HepG2 (cell line): ENCODE measurements at regions not wholly inside any gene's neighbourhood (a gene's known extent, or its start where the extent isn't known, plus 50 kb on each side); places are given as distances from the start of the nearest gene placed in this dataset.

Experiments
- ATAC-seq: fragments of 200-7000 bp; cut with Tn5 transposase; 3 replicates; pipeline ENCODE4 v1.9.1; 2020; ENCODE audit warnings: mild to moderate bottlenecking, moderate library complexity
- BruUV-seq: library from RNA; stranded (reverse); fragments of 400-500 nt; replicated peaks from 2 replicates; lab custom pipeline; 2021; lab: Mats Ljungman, UMichigan
- CTCF ChIA-PET: fragments of 300-600 bp; formaldehyde crosslinking; extraction: SDS; loops from one replicate; lab custom pipeline; 2021; ENCODE audit warnings: low total read pairs, inconsistent platforms, low intra/inter-chr PET ratio; lab: Yijun Ruan, JAX
- POLR2A ChIA-PET: fragments of 350-600 bp; sonication (Branson Sonifier 250); formaldehyde crosslinking; loops from one replicate; lab custom pipeline; 2020; ENCODE audit warnings: antibody characterized with exemption, inconsistent platforms; lab: Yijun Ruan, JAX
- DNase-seq: peaks from one replicate; pipeline ENCODE4 v3.0.0-alpha.2; 2015; ENCODE audit warnings: low spot score
- FAIRE-seq: peaks from 3 replicates; lab custom pipeline; 2011; peaks lifted over from hg19 to GRCh38; lab: Jason Lieb, UNC
- H2AFZ ChIP-seq: one replicate; pipeline ENCODE4 v1.6.1; 2011; ENCODE audit warnings: low read length, inconsistent platforms
- H3K27ac ChIP-seq: fragments of 300-600 bp; 3 replicates; pipeline ENCODE4 v1.8.0; 2011; ENCODE audit warnings: mixed run types, mild to moderate bottlenecking, mixed read lengths, low read length, inconsistent platforms; ENCODE audit not compliant: insufficient read depth; ENCODE audit errors: extremely low read length
- H3K27me3 ChIP-seq, 2 experiments: fragments of 200-600 bp in 1 of 2; 2 replicates in 1 of 2; 3 replicates in 1 of 2; pipeline versions ENCODE4 v1.6.0 to v1.8.0; 2011; ENCODE audit warnings: low read length in 2 of 2, mild to moderate bottlenecking in 2 of 2, moderate library complexity in 2 of 2, inconsistent platforms in 1 of 2; ENCODE audit not compliant: insufficient read depth in 2 of 2, control insufficient read depth in 1 of 2
- H3K36me3 ChIP-seq, 2 experiments: fragments of 200-600 bp in 1 of 2; replicated peaks in 1 of 2; 2 replicates in 1 of 2; 3 replicates in 1 of 2; pipeline versions ENCODE4 v1.5.1 to v1.8.0; 2011; ENCODE audit warnings: low read length in 2 of 2, inconsistent platforms in 1 of 2; ENCODE audit not compliant: insufficient read depth in 2 of 2, control insufficient read depth in 1 of 2
- H3K4me1 ChIP-seq: 2 replicates; pipeline ENCODE4 v1.5.1; 2012; ENCODE audit warnings: low read length, inconsistent platforms; ENCODE audit not compliant: insufficient read depth
- H3K4me2 ChIP-seq: 2 replicates; pipeline ENCODE4 v1.6.0; 2011; ENCODE audit warnings: low read depth, low read length, inconsistent platforms
- H3K4me3 ChIP-seq, 3 experiments: fragments of 200-600 bp in 1 of 3; sonication (generic), shearing (Covaris generic) in 1 of 3; replicated peaks in 1 of 3; 2 replicates each; pipeline ENCODE4 v1.5.1; 2011 to 2016; ENCODE audit warnings: low read length in 3 of 3, inconsistent platforms in 2 of 3, low read depth in 2 of 3, mild to moderate bottlenecking in 2 of 3, control low read depth in 1 of 3, mixed read lengths in 1 of 3; ENCODE audit not compliant: insufficient read depth in 1 of 3
- H3K79me2 ChIP-seq: one replicate; pipeline ENCODE4 v1.6.1; 2011; ENCODE audit warnings: low read length, inconsistent platforms; ENCODE audit not compliant: insufficient read depth
- H3K9ac ChIP-seq: 2 replicates; pipeline ENCODE4 v1.6.0; 2011; ENCODE audit warnings: mild to moderate bottlenecking, low read depth, low read length, inconsistent platforms; ENCODE audit not compliant: insufficient read depth
- H3K9me3 ChIP-seq: 2 replicates; pipeline ENCODE4 v1.5.1; 2012; ENCODE audit warnings: mild to moderate bottlenecking, low read length
- H4K20me1 ChIP-seq: 2 replicates; pipeline ENCODE4 v1.6.0; 2011; ENCODE audit warnings: inconsistent platforms, mild to moderate bottlenecking, low read length, moderate library complexity; ENCODE audit not compliant: insufficient read depth
- TSC22D2 ChIP-seq: sonication (generic); formaldehyde crosslinking; IDR thresholded peaks from 2 replicates; pipeline ENCODE4 v1.5.1; 2020; ENCODE audit warnings: missing genetic modification reagents, mild to moderate bottlenecking, borderline replicate concordance
- ZNF251 ChIP-seq: sonication (generic); formaldehyde crosslinking; IDR thresholded peaks from 2 replicates; pipeline ENCODE4 v1.9.0; 2021; ENCODE audit warnings: mild to moderate bottlenecking, missing genetic modification reagents
- ZNF563 ChIP-seq: sonication (generic); formaldehyde crosslinking; IDR thresholded peaks from 2 replicates; pipeline ENCODE4 v1.8.0; 2022; ENCODE audit warnings: mild to moderate bottlenecking, moderate library complexity, missing genetic modification reagents
- WGBS: methylation state at CpG from one replicate; pipeline ENCODE4 v1.1.6; 2017; ENCODE audit warnings: low lambda C conversion rate; 5-methylcytosine and 5-hydroxymethylcytosine counted together
- in situ Hi-C: cut with HindIII; loops from 2 replicates; pipeline ENCODE4 v1.10.0; 2017; ENCODE audit warnings: low pct_unique_long_range_greater_than_20kb; ENCODE audit not compliant: extremely low pct_ligation_motif_present
- intact Hi-C: fragments of 100-400 bp; cut with micrococcal nuclease; formaldehyde crosslinking; loops from one replicate; pipeline ENCODE4 v1.10.0; 2022; ENCODE audit not compliant: unreplicated experiment
- TF ChIP-seq, protein P1 (sequence below): sonication (generic); formaldehyde crosslinking; conservative IDR thresholded peaks from 2 replicates; pipeline ENCODE4 v1.4.0; 2020; ENCODE audit warnings: mild to moderate bottlenecking, missing genetic modification reagents, moderate library complexity
- TF ChIP-seq, protein P2 (sequence below): sonication (generic); formaldehyde crosslinking; IDR thresholded peaks from 2 replicates; pipeline ENCODE4 v1.4.0; 2020; ENCODE audit warnings: mild to moderate bottlenecking, missing genetic modification reagents
- TF ChIP-seq, protein P3 (sequence below): sonication (generic); formaldehyde crosslinking; conservative IDR thresholded peaks from 2 replicates; pipeline ENCODE4 v1.4.0; 2020; ENCODE audit warnings: missing genetic modification reagents

DNA sequence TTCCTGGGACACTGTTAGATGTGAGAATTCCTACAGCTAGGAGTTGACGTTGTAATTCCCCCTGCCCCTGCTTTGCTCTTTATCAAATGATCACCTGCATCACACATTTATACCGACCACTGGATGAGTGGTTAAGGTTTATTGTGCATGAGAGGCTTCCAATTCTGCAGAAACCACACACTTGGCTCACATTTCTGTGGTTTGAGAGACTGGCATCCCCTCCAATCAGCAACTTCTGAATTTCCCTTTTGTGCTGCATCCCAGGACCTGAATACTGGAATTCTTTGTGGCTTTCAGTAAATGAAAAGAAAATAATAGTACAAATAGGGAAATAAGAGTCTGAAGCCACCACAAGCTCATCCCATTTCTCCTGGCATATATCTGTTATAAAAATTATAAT is 628.7 kb upstream of the PIK3C3 start:
- no peaks in the 10 kb centered on the region for H3K36me3 ChIP-seq
- no TSS peak for BruUV-seq
- whole genome bisulfite sequencing, result 0% methylated on average over 2 of the region's 2 CpGs
- no peaks in the 10 kb centered on the region for H3K27me3 ChIP-seq
- intact Hi-C loops (no loop called here), in situ Hi-C loops (no loop called here)
- ATAC-seq (no peak), FAIRE-seq (no peak), DNase-seq (no peak)
- H3K4me2 ChIP-seq, result no peak overlapping the region
- H3K4me1 ChIP-seq, result no peaks in the 10 kb centered on the region
- CTCF ChIA-PET, result no interaction called here
- TF ChIP-seq, protein P1, sequence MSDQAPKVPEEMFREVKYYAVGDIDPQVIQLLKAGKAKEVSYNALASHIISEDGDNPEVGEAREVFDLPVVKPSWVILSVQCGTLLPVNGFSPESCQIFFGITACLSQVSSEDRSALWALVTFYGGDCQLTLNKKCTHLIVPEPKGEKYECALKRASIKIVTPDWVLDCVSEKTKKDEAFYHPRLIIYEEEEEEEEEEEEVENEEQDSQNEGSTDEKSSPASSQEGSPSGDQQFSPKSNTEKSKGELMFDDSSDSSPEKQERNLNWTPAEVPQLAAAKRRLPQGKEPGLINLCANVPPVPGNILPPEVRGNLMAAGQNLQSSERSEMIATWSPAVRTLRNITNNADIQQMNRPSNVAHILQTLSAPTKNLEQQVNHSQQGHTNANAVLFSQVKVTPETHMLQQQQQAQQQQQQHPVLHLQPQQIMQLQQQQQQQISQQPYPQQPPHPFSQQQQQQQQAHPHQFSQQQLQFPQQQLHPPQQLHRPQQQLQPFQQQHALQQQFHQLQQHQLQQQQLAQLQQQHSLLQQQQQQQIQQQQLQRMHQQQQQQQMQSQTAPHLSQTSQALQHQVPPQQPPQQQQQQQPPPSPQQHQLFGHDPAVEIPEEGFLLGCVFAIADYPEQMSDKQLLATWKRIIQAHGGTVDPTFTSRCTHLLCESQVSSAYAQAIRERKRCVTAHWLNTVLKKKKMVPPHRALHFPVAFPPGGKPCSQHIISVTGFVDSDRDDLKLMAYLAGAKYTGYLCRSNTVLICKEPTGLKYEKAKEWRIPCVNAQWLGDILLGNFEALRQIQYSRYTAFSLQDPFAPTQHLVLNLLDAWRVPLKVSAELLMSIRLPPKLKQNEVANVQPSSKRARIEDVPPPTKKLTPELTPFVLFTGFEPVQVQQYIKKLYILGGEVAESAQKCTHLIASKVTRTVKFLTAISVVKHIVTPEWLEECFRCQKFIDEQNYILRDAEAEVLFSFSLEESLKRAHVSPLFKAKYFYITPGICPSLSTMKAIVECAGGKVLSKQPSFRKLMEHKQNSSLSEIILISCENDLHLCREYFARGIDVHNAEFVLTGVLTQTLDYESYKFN (CRISPR knock-in tag), result no peak
- TF ChIP-seq ZNF251 (CRISPR knock-in tag), result no peak
- no peak for TF ChIP-seq ZNF563 (CRISPR knock-in tag)
- TF ChIP-seq TSC22D2 (CRISPR knock-in tag), result no peak
- TF ChIP-seq, protein P2, sequence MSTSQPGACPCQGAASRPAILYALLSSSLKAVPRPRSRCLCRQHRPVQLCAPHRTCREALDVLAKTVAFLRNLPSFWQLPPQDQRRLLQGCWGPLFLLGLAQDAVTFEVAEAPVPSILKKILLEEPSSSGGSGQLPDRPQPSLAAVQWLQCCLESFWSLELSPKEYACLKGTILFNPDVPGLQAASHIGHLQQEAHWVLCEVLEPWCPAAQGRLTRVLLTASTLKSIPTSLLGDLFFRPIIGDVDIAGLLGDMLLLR, result no peak
- TF ChIP-seq, protein P3, sequence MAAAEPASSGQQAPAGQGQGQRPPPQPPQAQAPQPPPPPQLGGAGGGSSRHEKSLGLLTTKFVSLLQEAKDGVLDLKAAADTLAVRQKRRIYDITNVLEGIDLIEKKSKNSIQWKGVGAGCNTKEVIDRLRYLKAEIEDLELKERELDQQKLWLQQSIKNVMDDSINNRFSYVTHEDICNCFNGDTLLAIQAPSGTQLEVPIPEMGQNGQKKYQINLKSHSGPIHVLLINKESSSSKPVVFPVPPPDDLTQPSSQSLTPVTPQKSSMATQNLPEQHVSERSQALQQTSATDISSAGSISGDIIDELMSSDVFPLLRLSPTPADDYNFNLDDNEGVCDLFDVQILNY, result no peak
- no peak overlapping the region for H3K27ac ChIP-seq
- H3K79me2 ChIP-seq, result no peaks in the 10 kb centered on the region
- no peaks in the 10 kb centered on the region for H4K20me1 ChIP-seq
- no peaks in the 10 kb centered on the region for H3K9me3 ChIP-seq
- H3K4me3 ChIP-seq, result no peak overlapping the region
- no peak overlapping the region for H3K9ac ChIP-seq
- POLR2A ChIA-PET, result no interaction called here
- H2AFZ ChIP-seq, result no peak overlapping the region
